ENCODE measurements at regions not wholly inside any gene's neighbourhood (a gene's known extent, or its start where the extent isn't known, plus 50 kb on each side); places are given as distances from the start of the nearest gene placed in this dataset.

- TF ChIP-seq CTCF (IDR thresholded peaks at IDR 0.05) (no peak), POLR2A (IDR thresholded peaks at IDR 0.05) (no peak)
These were observed 167.2 kb upstream of the HMCN1 start for GRCh38 chr1:185566995-185567394.
